ENCODE measurements at regions not wholly inside any gene's neighbourhood (a gene's known extent, or its start where the extent isn't known, plus 50 kb on each side); places are given as distances from the start of the nearest gene placed in this dataset.
"Not testable (repeated sequence)": the region's sequence is repeated elsewhere in the genome, so short reads cannot be mapped to it uniquely, and the experiment has no call there.

DNA sequence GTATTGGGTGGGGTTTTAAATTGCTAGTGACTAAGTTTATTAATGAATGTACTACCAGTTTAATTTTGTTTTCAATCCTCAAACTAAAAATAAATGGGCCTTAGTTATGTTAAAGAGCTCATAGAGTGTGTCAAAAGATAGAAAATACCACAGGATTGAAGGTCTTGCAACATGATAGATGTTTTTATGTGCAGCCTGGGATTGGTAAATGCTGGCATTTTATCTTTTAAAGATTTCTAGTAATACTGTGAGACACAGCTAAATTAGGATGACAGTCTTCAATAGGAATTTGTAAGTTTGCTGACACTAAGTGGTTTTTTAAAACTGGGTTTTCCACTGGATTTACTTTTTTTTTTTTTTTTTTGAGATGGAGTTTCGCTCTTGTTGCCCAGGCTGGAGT lies 122.3 kb downstream of the HAUS1 start:
- no peak overlapping the region for H3K9ac ChIP-seq (ENCODE audit: low read depth, low read length, poor library complexity)
- no peak for DNase-seq (ENCODE audit: low spot score)
- no peak overlapping the region for H3K4me2 ChIP-seq (ENCODE audit: insufficient read depth, low read length, poor library complexity, severe bottlenecking)
- no CpG with 5 or more reads among the region's 1 CpG for WGBS, 2 donors (ENCODE audit: extremely low coverage in 2 of 2, insufficient read length in 2 of 2, insufficient replicate concordance in 1 of 2)
- no peak overlapping the region for H4K91ac ChIP-seq (ENCODE audit: low read depth, low read length, poor library complexity)
- no peak overlapping the region for H3K18ac ChIP-seq (ENCODE audit: low read length)
- H2AK5ac ChIP-seq (ENCODE audit: low read depth, low read length): no peak overlapping the region
- no peak overlapping the region for H2BK5ac ChIP-seq (ENCODE audit: low read length)
- H3K14ac ChIP-seq (ENCODE audit: low read length): no peak overlapping the region
- H3K36me3 ChIP-seq (replicated peaks in 1 of 2; ENCODE audit: control insufficient read depth in 2 of 2, insufficient read depth in 2 of 2, low read length in 2 of 2): peaks cover 3 to 10% of the 10 kb centered on the region in 2 donors
- no peak overlapping the region for H2BK120ac ChIP-seq (ENCODE audit: low read depth, low read length)
- no peak overlapping the region for H3K27ac ChIP-seq (replicated peaks; ENCODE audit: low read length)
- H3K4ac ChIP-seq (ENCODE audit: low read length): no peak overlapping the region
- no peak overlapping the region for H3K23ac ChIP-seq (ENCODE audit: low read depth, low read length, poor library complexity)
- H3K9me3 ChIP-seq (replicated peaks in 1 of 2; ENCODE audit: control insufficient read depth in 2 of 2, insufficient read depth in 1 of 2, low read depth in 1 of 2, low read length in 2 of 2): no peaks in the 10 kb centered on the region
- H3K4me1 ChIP-seq (ENCODE audit: control insufficient read depth in 2 of 2, insufficient read depth in 1 of 2, low read depth in 1 of 2, low read length in 2 of 2): no peaks in the 10 kb centered on the region
- no peak overlapping the region for H2AFZ ChIP-seq (ENCODE audit: low read length)
- H2BK15ac ChIP-seq (ENCODE audit: low read length): no peak overlapping the region
- no peak overlapping the region for H3K4me3 ChIP-seq (ENCODE audit: low read length in 2 of 2)
- peaks cover 5% of the 10 kb centered on the region for H3K79me1 ChIP-seq (ENCODE audit: low read depth, low read length)
- H3K27me3 ChIP-seq (ENCODE audit: control insufficient read depth in 3 of 3, insufficient read depth in 3 of 3, low read depth in 1 of 3, low read length in 3 of 3): no peaks in the 10 kb centered on the region
- no peak overlapping the region for H4K8ac ChIP-seq (ENCODE audit: low read depth, low read length)
- no peak overlapping the region for H2BK12ac ChIP-seq (ENCODE audit: low read length)

DNA sequence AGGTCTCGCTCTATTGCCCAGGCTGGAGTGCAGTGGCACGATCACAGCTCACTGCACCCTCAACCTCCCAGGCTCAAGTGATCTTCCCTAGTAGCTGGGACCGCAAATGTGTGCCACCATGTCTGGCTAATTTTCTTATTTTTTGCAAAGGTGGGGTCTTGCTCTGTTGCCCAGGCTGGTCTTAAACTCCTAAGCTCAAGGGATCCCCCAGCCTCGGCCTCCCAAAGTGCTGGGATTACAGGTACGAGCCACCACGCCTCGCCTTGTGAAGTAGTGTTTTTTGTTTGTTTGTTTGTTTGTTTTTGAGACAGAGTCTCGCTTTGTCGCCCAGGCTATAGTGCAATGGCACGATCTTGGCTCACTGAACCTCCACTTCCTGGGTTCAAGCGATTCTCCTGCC lies 125.5 kb downstream of the HAUS1 start:
- not testable (repeated sequence) for H3K27me3 ChIP-seq (ENCODE audit: control insufficient read depth in 3 of 3, insufficient read depth in 3 of 3, low read depth in 1 of 3, low read length in 3 of 3); H2BK120ac ChIP-seq (ENCODE audit: low read depth, low read length); H2BK12ac ChIP-seq (ENCODE audit: low read length); H4K91ac ChIP-seq (ENCODE audit: low read depth, low read length, poor library complexity); H2BK15ac ChIP-seq (ENCODE audit: low read length); H2AK5ac ChIP-seq (ENCODE audit: low read depth, low read length); H3K14ac ChIP-seq (ENCODE audit: low read length); H4K8ac ChIP-seq (ENCODE audit: low read depth, low read length); DNase-seq (ENCODE audit: low spot score); H3K4ac ChIP-seq (ENCODE audit: low read length); H2AFZ ChIP-seq (ENCODE audit: low read length); H3K4me3 ChIP-seq (ENCODE audit: low read length in 2 of 2); H3K4me1 ChIP-seq (ENCODE audit: control insufficient read depth in 2 of 2, insufficient read depth in 1 of 2, low read depth in 1 of 2, low read length in 2 of 2); H3K27ac ChIP-seq (replicated peaks; ENCODE audit: low read length); H3K9me3 ChIP-seq (replicated peaks in 1 of 2; ENCODE audit: control insufficient read depth in 2 of 2, insufficient read depth in 1 of 2, low read depth in 1 of 2, low read length in 2 of 2); H3K18ac ChIP-seq (ENCODE audit: low read length); H3K4me2 ChIP-seq (ENCODE audit: insufficient read depth, low read length, poor library complexity, severe bottlenecking); H2BK5ac ChIP-seq (ENCODE audit: low read length); H3K36me3 ChIP-seq (replicated peaks in 1 of 2; ENCODE audit: control insufficient read depth in 2 of 2, insufficient read depth in 2 of 2, low read length in 2 of 2); H3K79me1 ChIP-seq (ENCODE audit: low read depth, low read length); H3K9ac ChIP-seq (ENCODE audit: low read depth, low read length, poor library complexity); H3K23ac ChIP-seq (ENCODE audit: low read depth, low read length, poor library complexity)
- WGBS, 2 donors (ENCODE audit: extremely low coverage in 2 of 2, insufficient read length in 2 of 2, insufficient replicate concordance in 1 of 2): no CpG with 5 or more reads among the region's 11 CpGs

DNA sequence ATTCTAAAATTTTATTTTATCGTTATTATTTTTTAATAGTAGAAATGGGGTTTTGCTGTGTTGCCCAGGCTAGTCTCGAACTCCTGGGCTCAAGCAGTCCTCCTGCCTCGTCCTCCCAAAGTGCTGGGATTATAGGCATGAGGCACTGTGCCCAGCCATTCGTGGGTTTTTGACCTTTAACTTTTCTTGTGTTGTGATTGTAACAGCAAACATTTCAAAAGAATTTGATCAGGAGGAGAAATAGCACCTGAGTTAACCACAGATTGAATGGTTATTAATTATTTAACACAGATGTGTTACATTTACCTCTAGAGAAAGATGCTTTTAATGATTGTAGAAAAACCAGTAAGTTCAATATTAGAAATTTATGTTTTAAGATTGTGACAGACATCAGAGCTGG lies 132.0 kb downstream of the HAUS1 start:
- H3K18ac ChIP-seq (ENCODE audit: low read length): no peak overlapping the region
- H3K27ac ChIP-seq (replicated peaks; ENCODE audit: low read length): no peak overlapping the region
- no peaks in the 10 kb centered on the region for H3K9me3 ChIP-seq (replicated peaks in 1 of 2; ENCODE audit: control insufficient read depth in 2 of 2, insufficient read depth in 1 of 2, low read depth in 1 of 2, low read length in 2 of 2)
- no peaks in the 10 kb centered on the region for H3K27me3 ChIP-seq (ENCODE audit: control insufficient read depth in 3 of 3, insufficient read depth in 3 of 3, low read depth in 1 of 3, low read length in 3 of 3)
- no peak overlapping the region for H4K91ac ChIP-seq (ENCODE audit: low read depth, low read length, poor library complexity)
- H2AFZ ChIP-seq (ENCODE audit: low read length): no peak overlapping the region
- peaks cover 0 to 2% of the 10 kb centered on the region in 2 donors for H3K4me1 ChIP-seq (ENCODE audit: control insufficient read depth in 2 of 2, insufficient read depth in 1 of 2, low read depth in 1 of 2, low read length in 2 of 2)
- no peak overlapping the region for H3K14ac ChIP-seq (ENCODE audit: low read length)
- no peak overlapping the region for H2AK5ac ChIP-seq (ENCODE audit: low read depth, low read length)
- H3K4me3 ChIP-seq (ENCODE audit: low read length in 2 of 2): no peak overlapping the region
- no peak overlapping the region for H2BK15ac ChIP-seq (ENCODE audit: low read length)
- WGBS, 2 donors (ENCODE audit: extremely low coverage in 2 of 2, insufficient read length in 2 of 2, insufficient replicate concordance in 1 of 2): 100% methylated on average over 1 of the region's 4 CpGs; no CpG with 5 or more reads in 1 of the 2 donors
- H3K23ac ChIP-seq (ENCODE audit: low read depth, low read length, poor library complexity): no peak overlapping the region
- H3K9ac ChIP-seq (ENCODE audit: low read depth, low read length, poor library complexity): no peak overlapping the region
- H2BK12ac ChIP-seq (ENCODE audit: low read length): no peak overlapping the region
- no peak overlapping the region for H2BK5ac ChIP-seq (ENCODE audit: low read length)
- no peak for DNase-seq (ENCODE audit: low spot score)
- H2BK120ac ChIP-seq (ENCODE audit: low read depth, low read length): no peak overlapping the region
- no peaks in the 10 kb centered on the region for H3K79me1 ChIP-seq (ENCODE audit: low read depth, low read length)
- no peak overlapping the region for H3K4me2 ChIP-seq (ENCODE audit: insufficient read depth, low read length, poor library complexity, severe bottlenecking)
- no peak overlapping the region for H3K4ac ChIP-seq (ENCODE audit: low read length)
- no peak overlapping the region for H4K8ac ChIP-seq (ENCODE audit: low read depth, low read length)
- H3K36me3 ChIP-seq (replicated peaks in 1 of 2; ENCODE audit: control insufficient read depth in 2 of 2, insufficient read depth in 2 of 2, low read length in 2 of 2): no peaks in the 10 kb centered on the region

DNA sequence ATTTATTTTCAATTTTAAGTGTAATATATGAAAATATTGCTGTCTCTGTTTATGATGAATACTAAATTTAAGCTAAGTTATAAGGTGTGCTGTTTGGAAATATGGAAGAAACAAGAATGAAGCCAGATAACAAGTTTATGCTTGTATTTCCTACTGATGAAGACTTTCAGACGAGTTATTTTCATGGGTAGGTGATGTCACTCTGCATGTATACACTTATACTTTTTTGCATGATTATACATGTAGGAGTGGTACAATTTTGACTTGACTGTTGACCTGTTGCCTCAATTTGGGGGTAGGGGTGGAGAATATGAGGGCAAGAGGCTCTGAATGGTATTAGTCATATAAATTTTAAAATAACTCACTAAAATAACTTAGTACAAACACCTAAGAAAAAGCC lies 133.7 kb downstream of the HAUS1 start:
- H3K4ac ChIP-seq (ENCODE audit: low read length): no peak overlapping the region
- no peak overlapping the region for H3K18ac ChIP-seq (ENCODE audit: low read length)
- H3K9ac ChIP-seq (ENCODE audit: low read depth, low read length, poor library complexity): no peak overlapping the region
- H2AK5ac ChIP-seq (ENCODE audit: low read depth, low read length): no peak overlapping the region
- no peak overlapping the region for H2BK120ac ChIP-seq (ENCODE audit: low read depth, low read length)
- H4K91ac ChIP-seq (ENCODE audit: low read depth, low read length, poor library complexity): no peak overlapping the region
- peaks cover 0 to 2% of the 10 kb centered on the region in 2 donors for H3K4me1 ChIP-seq (ENCODE audit: control insufficient read depth in 2 of 2, insufficient read depth in 1 of 2, low read depth in 1 of 2, low read length in 2 of 2)
- H3K36me3 ChIP-seq (replicated peaks in 1 of 2; ENCODE audit: control insufficient read depth in 2 of 2, insufficient read depth in 2 of 2, low read length in 2 of 2): no peaks in the 10 kb centered on the region
- no peak for DNase-seq (ENCODE audit: low spot score)
- H3K4me2 ChIP-seq (ENCODE audit: insufficient read depth, low read length, poor library complexity, severe bottlenecking): no peak overlapping the region
- no CpG with 5 or more reads among the region's 1 CpG for WGBS, 2 donors (ENCODE audit: extremely low coverage in 2 of 2, insufficient read length in 2 of 2, insufficient replicate concordance in 1 of 2)
- no peaks in the 10 kb centered on the region for H3K79me1 ChIP-seq (ENCODE audit: low read depth, low read length)
- H3K9me3 ChIP-seq (replicated peaks in 1 of 2; ENCODE audit: control insufficient read depth in 2 of 2, insufficient read depth in 1 of 2, low read depth in 1 of 2, low read length in 2 of 2): no peaks in the 10 kb centered on the region
- H2BK15ac ChIP-seq (ENCODE audit: low read length): no peak overlapping the region
- no peak overlapping the region for H3K23ac ChIP-seq (ENCODE audit: low read depth, low read length, poor library complexity)
- no peaks in the 10 kb centered on the region for H3K27me3 ChIP-seq (ENCODE audit: control insufficient read depth in 3 of 3, insufficient read depth in 3 of 3, low read depth in 1 of 3, low read length in 3 of 3)
- no peak overlapping the region for H4K8ac ChIP-seq (ENCODE audit: low read depth, low read length)
- no peak overlapping the region for H2BK12ac ChIP-seq (ENCODE audit: low read length)
- no peak overlapping the region for H3K14ac ChIP-seq (ENCODE audit: low read length)
- no peak overlapping the region for H3K27ac ChIP-seq (replicated peaks; ENCODE audit: low read length)
- no peak overlapping the region for H2AFZ ChIP-seq (ENCODE audit: low read length)
- H2BK5ac ChIP-seq (ENCODE audit: low read length): no peak overlapping the region
- H3K4me3 ChIP-seq (ENCODE audit: low read length in 2 of 2): no peak overlapping the region
